Nephron (organoid): ENCODE measurements at regions not wholly inside any gene's neighbourhood (a gene's known extent, or its start where the extent isn't known, plus 50 kb on each side); places are given as distances from the start of the nearest gene placed in this dataset.

Experiments
- H3K27ac Mint-ChIP-seq, 3 experiments: 2 replicates each; pipeline ENCODE4 v1.8.0; 2020; ENCODE audit warnings: mixed read lengths in 3 of 3, mild to moderate bottlenecking in 2 of 3, moderate library complexity in 1 of 3
- H3K27me3 Mint-ChIP-seq: 2 replicates; pipeline ENCODE4 v1.8.0; 2021; ENCODE audit warnings: low read depth, mild to moderate bottlenecking, moderate library complexity, mixed read lengths
- H3K36me3 Mint-ChIP-seq: 2 replicates; pipeline ENCODE4 v1.8.0; 2020; ENCODE audit warnings: low read depth, mixed read lengths
- H3K4me1 Mint-ChIP-seq: 2 replicates; pipeline ENCODE4 v1.8.0; 2020; ENCODE audit warnings: mixed read lengths
- H3K4me3 Mint-ChIP-seq, 3 experiments: 2 replicates each; pipeline ENCODE4 v1.8.0; 2020; ENCODE audit warnings: mild to moderate bottlenecking in 3 of 3, mixed read lengths in 3 of 3, moderate library complexity in 2 of 3
- H3K9me3 Mint-ChIP-seq: 2 replicates; pipeline ENCODE4 v1.8.0; 2020; ENCODE audit warnings: mixed read lengths
- CTCF ChIP-seq, 3 experiments: fragments of 200-600 bp; sonication (generic); IDR thresholded peaks; one replicate each; pipeline ENCODE4 v1.5.0; 2021; ENCODE audit warnings: antibody characterized with exemption in 3 of 3; ENCODE audit not compliant: unreplicated experiment in 3 of 3

- Mint-ChIP-seq H3K4me3 (no peak overlapping the region), H3K9me3 (peaks cover 24% of the 10 kb centered on the region), H3K27me3 (no peaks in the 10 kb centered on the region), H3K4me1 (no peaks in the 10 kb centered on the region), H3K27ac (no peak overlapping the region), H3K36me3 (no peaks in the 10 kb centered on the region)
- TF ChIP-seq CTCF (IDR thresholded peaks at IDR 0.05; ENCODE audit: unreplicated experiment in 3 of 3), result no peak
Measured at GRCh38 chr11:97611345-97611744, 1221.5 kb downstream of the JRKL start.

- peaks cover 23% of the 10 kb centered on the region for H3K9me3 Mint-ChIP-seq
- TF ChIP-seq CTCF (IDR thresholded peaks at IDR 0.05; ENCODE audit: unreplicated experiment in 3 of 3), result no peak
- H3K27me3 Mint-ChIP-seq, result no peaks in the 10 kb centered on the region
- no peak overlapping the region for H3K4me3 Mint-ChIP-seq
- no peaks in the 10 kb centered on the region for H3K4me1 Mint-ChIP-seq
- H3K36me3 Mint-ChIP-seq, result no peaks in the 10 kb centered on the region
- no peak overlapping the region for H3K27ac Mint-ChIP-seq
Measured at GRCh38 chr11:97614606-97615005, 1224.8 kb downstream of the JRKL start.

GRCh38 chr11:97615546-97615945 is 1225.7 kb downstream of the JRKL start:
- no peak for TF ChIP-seq CTCF (IDR thresholded peaks at IDR 0.05; ENCODE audit: unreplicated experiment in 3 of 3)
- Mint-ChIP-seq H3K4me3 (no peak overlapping the region), H3K27ac (no peak overlapping the region), H3K27me3 (no peaks in the 10 kb centered on the region), H3K4me1 (no peaks in the 10 kb centered on the region), H3K36me3 (no peaks in the 10 kb centered on the region), H3K9me3 (peaks cover 19% of the 10 kb centered on the region)

- Mint-ChIP-seq H3K27me3 (no peaks in the 10 kb centered on the region), H3K4me1 (no peaks in the 10 kb centered on the region), H3K4me3 (no peak overlapping the region), H3K27ac (no peak overlapping the region), H3K36me3 (no peaks in the 10 kb centered on the region), H3K9me3 (peaks cover 13% of the 10 kb centered on the region)
- no peak for TF ChIP-seq CTCF (IDR thresholded peaks at IDR 0.05; ENCODE audit: unreplicated experiment in 3 of 3)
Measured at GRCh38 chr11:97617031-97617430, 1227.2 kb downstream of the JRKL start.

- no peak overlapping the region for H3K4me3 Mint-ChIP-seq
- H3K27ac Mint-ChIP-seq, result no peak overlapping the region
- no peaks in the 10 kb centered on the region for H3K4me1 Mint-ChIP-seq
- H3K36me3 Mint-ChIP-seq, result no peaks in the 10 kb centered on the region
- H3K27me3 Mint-ChIP-seq, result no peaks in the 10 kb centered on the region
- no peak for TF ChIP-seq CTCF (IDR thresholded peaks at IDR 0.05; ENCODE audit: unreplicated experiment in 3 of 3)
- H3K9me3 Mint-ChIP-seq, result peaks cover 11% of the 10 kb centered on the region
Measured at GRCh38 chr11:97620007-97620406, 1230.2 kb downstream of the JRKL start.

- H3K27ac Mint-ChIP-seq, result no peak overlapping the region
Measured at GRCh38 chr11:97621282-97621681, 1231.5 kb downstream of the JRKL start.

More at GRCh38 chr11:97621282-97621681, 1231.5 kb downstream of the JRKL start:
- no peaks in the 10 kb centered on the region for H3K27me3 Mint-ChIP-seq
- H3K36me3 Mint-ChIP-seq, result no peaks in the 10 kb centered on the region
- no peaks in the 10 kb centered on the region for H3K4me1 Mint-ChIP-seq
- H3K9me3 Mint-ChIP-seq, result peaks cover 11% of the 10 kb centered on the region
- no peak for TF ChIP-seq CTCF (IDR thresholded peaks at IDR 0.05; ENCODE audit: unreplicated experiment in 3 of 3)
- H3K4me3 Mint-ChIP-seq, result no peak overlapping the region
